ENCODE measurements at regions not wholly inside any gene's neighbourhood (a gene's known extent, or its start where the extent isn't known, plus 50 kb on each side); places are given as distances from the start of the nearest gene placed in this dataset.
A peak's percentile ranks its signal among the peaks of the same experiment; 100 is the strongest.

DNA sequence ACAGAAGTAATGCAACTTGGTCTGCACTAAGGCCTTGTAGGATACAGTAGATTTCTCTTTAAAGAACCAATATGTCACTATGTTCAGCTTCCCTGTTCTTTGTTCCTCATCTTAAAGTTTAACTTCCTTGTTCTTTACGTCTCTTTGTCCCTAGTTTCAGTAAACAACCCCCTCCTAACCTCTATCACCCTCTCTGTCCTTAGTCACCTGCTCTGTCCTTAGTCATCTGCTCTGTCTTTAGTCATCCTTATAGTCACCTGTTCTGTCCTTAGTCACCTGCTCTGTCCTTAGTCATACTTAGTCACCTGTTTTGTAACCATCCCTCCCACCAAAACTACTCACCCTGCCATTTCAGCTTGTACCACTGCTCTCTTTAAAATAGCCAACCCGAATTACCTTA lies 144.6 kb upstream of the TMEM106B start:
- in situ Hi-C loops (cut with MboI; ENCODE audit: low sequenced_read_pairs) = loop anchor here (5.0 to 25.0 kb wide), 3 partner anchors 256 to 629 kb away; no protein-coding TSS in a partner anchor
- no peaks in the 10 kb centered on the region for H3K79me1 ChIP-seq (ENCODE audit: low read depth in 1 of 2, low read length in 2 of 2)
- BruUV-seq (replicated peaks) = no TSS peak
- H3K4me2 ChIP-seq (ENCODE audit: low read depth, low read length) = no peak overlapping the region
- H3K9me3 ChIP-seq (ENCODE audit: control insufficient read depth, insufficient read depth, low read length) = no peaks in the 10 kb centered on the region
- H3K4ac ChIP-seq (ENCODE audit: low read depth, low read length) = no peak overlapping the region
- dilution Hi-C loops (cut with HindIII; ENCODE audit: low sequenced_read_pairs, unreplicated experiment) = no loop called here
- no peaks in the 10 kb centered on the region for H3K27me3 ChIP-seq (ENCODE audit: control insufficient read depth, insufficient read depth, low read length)
- intact Hi-C loops (cut with micrococcal nuclease) = loop anchor here (2.0 to 5.0 kb wide), 5 partner anchors 146 to 430 kb away; partner anchors contain the start of genes THSD7A and TMEM106B
- H4K20me1 ChIP-seq (ENCODE audit: insufficient read depth, low read length) = no peaks in the 10 kb centered on the region
- no peaks in the 10 kb centered on the region for H3K4me1 ChIP-seq (ENCODE audit: control insufficient read depth, insufficient read depth, low read length)
- ATAC-seq (ENCODE audit: low read depth) = no peak
- no peak overlapping the region for H4K8ac ChIP-seq (ENCODE audit: low read depth in 2 of 2, low read length in 2 of 2)
- ChIA-PET CTCF (no interaction called here), POLR2A (ENCODE audit: unreplicated experiment) (no interaction called here)
- DNase-seq = peak; percentile 21
- H2BK20ac ChIP-seq (ENCODE audit: low read depth, low read length) = no peak overlapping the region
- no peak overlapping the region for H4K5ac ChIP-seq (ENCODE audit: low read depth, low read length)
- WGBS, 2 experiments (ENCODE audit: extremely low coverage in 2 of 2, insufficient read length in 1 of 2) = no CpG with 5 or more reads among the region's 2 CpGs
- H3K4me3 ChIP-seq (ENCODE audit: insufficient read depth, low read depth, low read length) = no peak overlapping the region
- H2BK120ac ChIP-seq (ENCODE audit: low read depth, low read length) = no peak overlapping the region
- H2AFZ ChIP-seq (replicated peaks; ENCODE audit: low read length, poor library complexity) = no peak overlapping the region
- no peaks in the 10 kb centered on the region for H3K36me3 ChIP-seq (ENCODE audit: control insufficient read depth, insufficient read depth, low read length)
- no peak overlapping the region for H3K27ac ChIP-seq (ENCODE audit: insufficient read depth, low read length)
- no peak overlapping the region for H2BK15ac ChIP-seq (ENCODE audit: low read depth, low read length)
- H3K9me1 ChIP-seq (ENCODE audit: insufficient read depth, low read length) = no peaks in the 10 kb centered on the region
- TF ChIP-seq BHLHE40 (IDR thresholded peaks at IDR 0.05; ENCODE audit: low read depth, low read length) = no peak
- TF ChIP-seq NFE2L2 (IDR thresholded peaks at IDR 0.05; ENCODE audit: low read depth, low read length) = no peak
- no peak for TF ChIP-seq RFX5 (IDR thresholded peaks at IDR 0.05; ENCODE audit: low read depth, low read length)
- no peak for TF ChIP-seq MAZ (IDR thresholded peaks at IDR 0.05; ENCODE audit: borderline replicate concordance, low read depth, low read length)
- TF ChIP-seq, protein P1, sequence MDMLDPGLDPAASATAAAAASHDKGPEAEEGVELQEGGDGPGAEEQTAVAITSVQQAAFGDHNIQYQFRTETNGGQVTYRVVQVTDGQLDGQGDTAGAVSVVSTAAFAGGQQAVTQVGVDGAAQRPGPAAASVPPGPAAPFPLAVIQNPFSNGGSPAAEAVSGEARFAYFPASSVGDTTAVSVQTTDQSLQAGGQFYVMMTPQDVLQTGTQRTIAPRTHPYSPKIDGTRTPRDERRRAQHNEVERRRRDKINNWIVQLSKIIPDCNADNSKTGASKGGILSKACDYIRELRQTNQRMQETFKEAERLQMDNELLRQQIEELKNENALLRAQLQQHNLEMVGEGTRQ (IDR thresholded peaks at IDR 0.05; ENCODE audit: low read depth, low read length) = no peak
- TF ChIP-seq, protein P2, sequence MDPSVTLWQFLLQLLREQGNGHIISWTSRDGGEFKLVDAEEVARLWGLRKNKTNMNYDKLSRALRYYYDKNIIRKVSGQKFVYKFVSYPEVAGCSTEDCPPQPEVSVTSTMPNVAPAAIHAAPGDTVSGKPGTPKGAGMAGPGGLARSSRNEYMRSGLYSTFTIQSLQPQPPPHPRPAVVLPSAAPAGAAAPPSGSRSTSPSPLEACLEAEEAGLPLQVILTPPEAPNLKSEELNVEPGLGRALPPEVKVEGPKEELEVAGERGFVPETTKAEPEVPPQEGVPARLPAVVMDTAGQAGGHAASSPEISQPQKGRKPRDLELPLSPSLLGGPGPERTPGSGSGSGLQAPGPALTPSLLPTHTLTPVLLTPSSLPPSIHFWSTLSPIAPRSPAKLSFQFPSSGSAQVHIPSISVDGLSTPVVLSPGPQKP (IDR thresholded peaks at IDR 0.05; ENCODE audit: borderline replicate concordance, low read depth, low read length) = no peak
- TF ChIP-seq, protein P3, sequence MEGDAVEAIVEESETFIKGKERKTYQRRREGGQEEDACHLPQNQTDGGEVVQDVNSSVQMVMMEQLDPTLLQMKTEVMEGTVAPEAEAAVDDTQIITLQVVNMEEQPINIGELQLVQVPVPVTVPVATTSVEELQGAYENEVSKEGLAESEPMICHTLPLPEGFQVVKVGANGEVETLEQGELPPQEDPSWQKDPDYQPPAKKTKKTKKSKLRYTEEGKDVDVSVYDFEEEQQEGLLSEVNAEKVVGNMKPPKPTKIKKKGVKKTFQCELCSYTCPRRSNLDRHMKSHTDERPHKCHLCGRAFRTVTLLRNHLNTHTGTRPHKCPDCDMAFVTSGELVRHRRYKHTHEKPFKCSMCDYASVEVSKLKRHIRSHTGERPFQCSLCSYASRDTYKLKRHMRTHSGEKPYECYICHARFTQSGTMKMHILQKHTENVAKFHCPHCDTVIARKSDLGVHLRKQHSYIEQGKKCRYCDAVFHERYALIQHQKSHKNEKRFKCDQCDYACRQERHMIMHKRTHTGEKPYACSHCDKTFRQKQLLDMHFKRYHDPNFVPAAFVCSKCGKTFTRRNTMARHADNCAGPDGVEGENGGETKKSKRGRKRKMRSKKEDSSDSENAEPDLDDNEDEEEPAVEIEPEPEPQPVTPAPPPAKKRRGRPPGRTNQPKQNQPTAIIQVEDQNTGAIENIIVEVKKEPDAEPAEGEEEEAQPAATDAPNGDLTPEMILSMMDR (conservative IDR thresholded peaks at IDR 0.05; ENCODE audit: low read depth, low read length) = no peak
- TF ChIP-seq FOS (IDR thresholded peaks at IDR 0.05; ENCODE audit: low read depth, low read length) = no peak
- TF ChIP-seq RAD21 (IDR thresholded peaks at IDR 0.05; ENCODE audit: low read length) = no peak
- TF ChIP-seq MAFK (IDR thresholded peaks at IDR 0.05; ENCODE audit: low read depth, low read length) = no peak
- TF ChIP-seq POLR2A (IDR thresholded peaks at IDR 0.05; ENCODE audit: low read depth, low read length) = no peak
- no peak for TF ChIP-seq RCOR1 (IDR thresholded peaks at IDR 0.05; ENCODE audit: insufficient replicate concordance, low read length)
- TF ChIP-seq MXI1 (IDR thresholded peaks at IDR 0.05; ENCODE audit: borderline replicate concordance, low read depth, low read length) = no peak
- H3K14ac ChIP-seq (replicated peaks; ENCODE audit: low read depth, low read length) = no peak overlapping the region
- H3K18ac ChIP-seq (ENCODE audit: low read depth, low read length) = no peak overlapping the region
- no peak overlapping the region for H2BK5ac ChIP-seq (ENCODE audit: low read depth, low read length, poor library complexity, severe bottlenecking)
- H3K9ac ChIP-seq (ENCODE audit: low read depth, low read length) = no peak overlapping the region
- H3K23ac ChIP-seq (ENCODE audit: low read depth, low read length) = no peak overlapping the region
- no peak overlapping the region for H3K56ac ChIP-seq (ENCODE audit: extremely low read depth, insufficient read depth, low read length)
- H4K91ac ChIP-seq (ENCODE audit: insufficient read depth, low read depth, low read length) = no peak overlapping the region
- H2AK5ac ChIP-seq (ENCODE audit: low read depth, low read length) = no peak overlapping the region
- H2AK9ac ChIP-seq (replicated peaks; ENCODE audit: low read depth, low read length, poor library complexity) = no peak overlapping the region
